ENCODE measurements at regions not wholly inside any gene's neighbourhood (a gene's known extent, or its start where the extent isn't known, plus 50 kb on each side); places are given as distances from the start of the nearest gene placed in this dataset.

DNA sequence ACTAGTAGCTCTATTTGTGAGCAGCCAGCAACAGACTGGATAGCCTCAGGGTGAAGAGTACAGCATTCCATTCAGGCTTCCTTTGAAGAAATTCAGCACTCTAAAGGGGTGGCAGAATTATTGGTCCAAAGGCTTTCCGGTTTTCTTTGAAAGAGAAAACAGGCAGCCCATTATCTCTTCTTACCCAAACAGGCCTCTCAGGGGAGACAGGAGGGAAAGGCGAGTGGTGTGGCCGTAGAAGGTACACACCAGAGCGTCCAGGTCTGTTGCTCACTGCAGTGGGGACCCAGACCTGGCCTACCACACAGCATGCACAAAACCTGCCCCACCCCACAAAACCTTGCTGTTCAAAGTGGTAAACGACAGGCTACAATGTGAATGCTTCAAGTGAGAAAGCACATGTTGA is 83.3 kb downstream of the ZNF608 start:
- DNase-seq, result no peak

DNA sequence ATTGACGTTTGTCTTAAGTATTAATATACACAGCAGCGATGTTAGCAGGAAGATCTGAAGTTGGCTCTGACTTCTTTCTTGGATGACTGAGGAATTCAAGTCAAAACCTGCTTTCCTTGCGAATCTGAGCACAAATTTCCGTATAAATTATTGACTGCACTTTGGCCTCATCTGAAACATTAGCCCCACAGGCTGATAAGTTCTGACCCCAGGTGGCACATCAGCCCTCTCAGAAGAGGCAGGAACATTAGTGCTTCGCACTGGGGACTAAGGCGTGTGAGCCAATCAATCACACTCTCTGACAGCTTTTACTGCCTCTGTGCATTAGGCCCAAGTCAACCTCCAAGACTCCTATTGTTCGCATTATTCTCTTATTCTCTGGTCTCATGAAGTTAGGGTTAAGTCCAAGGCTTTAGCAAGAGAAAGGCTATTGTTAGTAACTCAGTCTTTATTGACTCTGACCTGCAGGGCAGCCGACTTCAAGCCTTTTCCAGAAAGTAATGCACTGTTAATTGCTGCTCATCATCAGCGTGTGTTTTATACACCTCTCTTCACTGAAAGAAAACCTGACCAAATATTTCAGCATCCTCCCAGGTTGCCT is 84.2 kb downstream of the ZNF608 start:
- DNase-seq, result no peak

DNA sequence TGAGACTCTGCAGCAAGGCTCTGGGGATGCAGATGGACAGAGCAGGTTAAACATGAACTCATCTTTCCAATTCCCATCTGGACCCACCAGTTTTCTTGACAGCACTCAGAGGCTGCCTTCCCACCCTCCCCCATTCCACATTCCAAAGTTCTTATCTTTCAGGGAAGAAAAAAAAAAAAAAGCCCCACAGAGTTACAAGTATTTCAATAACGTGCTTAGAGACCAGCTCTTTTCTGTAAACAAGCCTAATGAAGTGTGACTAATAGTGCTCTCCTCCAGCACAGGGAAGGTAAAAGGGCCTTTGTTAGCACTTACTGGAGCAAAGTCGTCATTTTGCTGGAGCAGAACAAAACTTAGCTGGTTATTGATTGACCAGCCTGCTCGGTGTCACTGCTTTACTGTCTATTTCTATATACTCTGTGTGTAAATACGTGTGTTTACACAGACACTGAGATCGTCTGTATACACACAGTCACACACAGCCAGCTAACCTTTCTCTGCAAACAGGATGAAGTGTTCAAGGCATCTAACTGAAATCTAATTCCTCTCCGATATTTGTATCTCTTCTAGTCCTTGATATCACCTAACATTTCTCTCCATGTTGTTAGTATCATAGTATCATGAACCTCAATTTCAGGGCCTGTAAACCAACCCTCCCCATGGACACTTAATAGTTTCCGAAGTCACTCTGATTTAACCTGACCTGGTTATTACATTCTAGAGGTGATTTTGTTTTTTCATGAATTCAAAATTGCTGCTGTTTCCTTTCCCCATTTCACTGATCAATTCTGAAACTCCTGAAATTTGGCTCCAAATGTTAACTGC is 84.9 kb downstream of the ZNF608 start:
- no peak for DNase-seq

DNA sequence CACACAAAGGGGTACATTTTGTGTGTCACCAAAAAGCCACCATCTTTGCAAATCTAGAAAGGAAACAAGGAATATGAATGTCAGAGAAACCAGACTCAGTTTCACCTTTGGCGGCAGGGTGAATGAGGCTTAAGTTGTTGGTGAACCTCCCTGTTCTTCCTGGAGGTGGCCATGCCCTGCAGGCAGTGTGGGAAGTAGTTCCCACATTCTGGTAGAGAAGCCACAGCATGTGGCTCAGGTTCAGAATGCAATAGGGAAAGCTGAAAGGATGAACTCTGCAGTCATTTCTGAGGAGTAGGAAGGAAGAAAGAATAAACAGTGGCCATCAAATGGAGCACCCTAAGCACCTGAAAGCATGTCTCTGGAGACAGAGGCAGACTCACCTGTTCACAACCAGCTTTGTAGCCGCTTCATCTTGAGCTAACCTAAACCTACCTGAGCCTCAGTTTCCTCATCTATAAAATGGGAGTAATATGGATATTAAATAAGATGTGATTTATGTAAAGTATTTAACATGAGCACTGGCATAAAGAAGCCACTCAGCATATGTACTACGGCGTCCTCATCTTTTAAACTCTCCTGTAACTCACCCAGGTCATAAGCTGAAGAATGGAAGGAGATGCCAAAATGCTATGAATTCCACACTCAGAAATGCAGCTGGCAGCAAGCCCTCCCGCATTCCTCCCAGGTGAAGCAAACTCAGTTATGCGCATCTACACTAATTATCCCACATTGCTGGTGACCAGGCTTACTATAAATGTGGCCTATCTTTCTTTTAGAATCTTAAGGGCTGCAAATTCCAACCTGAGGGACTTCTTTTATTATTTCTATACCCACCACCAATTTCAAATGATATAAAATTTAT is 86.0 kb downstream of the ZNF608 start:
- DNase-seq, result no peak

DNA sequence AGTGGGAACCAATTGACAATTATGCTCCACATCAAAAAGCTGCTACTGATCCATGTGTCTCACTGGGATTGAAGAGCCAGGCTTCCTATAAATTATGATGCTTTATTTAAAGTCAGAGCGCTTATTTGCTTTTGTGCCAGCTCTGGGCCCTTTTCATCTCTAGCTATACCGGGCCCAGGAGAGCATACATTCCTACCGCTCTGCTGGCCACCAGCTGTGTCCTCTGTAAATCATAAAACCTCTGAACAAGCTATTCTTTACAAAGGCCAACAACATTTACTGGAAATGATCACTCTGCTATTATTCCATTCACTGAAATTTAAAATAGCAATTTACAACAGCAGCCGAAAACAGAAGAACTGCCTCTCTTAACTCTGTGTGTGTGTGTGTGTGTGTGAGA is 86.6 kb downstream of the ZNF608 start:
- no peak for DNase-seq

DNA sequence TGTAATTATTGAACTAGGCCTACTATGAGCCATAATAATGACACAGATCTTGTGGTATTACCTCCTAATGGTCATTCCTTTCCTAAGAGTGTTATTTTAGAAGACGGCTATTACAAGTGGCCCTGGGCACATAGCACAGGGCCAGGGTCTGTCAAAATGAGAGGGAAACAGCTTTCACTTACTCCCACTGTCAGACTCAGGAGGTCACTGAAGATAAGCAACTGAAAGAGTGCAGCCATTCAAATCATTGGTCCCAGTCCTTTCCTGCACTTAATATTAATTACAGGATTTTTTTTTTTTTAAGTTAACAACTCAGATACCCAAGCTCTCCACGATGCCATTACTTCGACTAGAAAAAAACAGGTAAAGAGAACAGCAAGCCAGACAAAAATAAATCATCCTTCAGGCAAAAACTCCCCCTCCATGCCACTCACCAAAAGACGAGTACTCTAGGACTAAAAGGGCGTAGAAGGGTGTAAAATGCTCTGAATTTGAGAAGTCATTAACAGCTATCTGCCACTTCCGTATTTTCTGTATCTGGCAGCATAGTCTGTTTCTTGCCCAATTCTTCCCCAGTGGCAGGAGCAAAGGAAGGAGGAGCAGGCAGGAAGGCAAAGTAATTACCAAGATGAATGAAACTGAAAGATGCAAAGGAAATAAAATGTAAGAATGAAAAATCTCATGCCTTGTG is 87.4 kb downstream of the ZNF608 start:
- no peak for DNase-seq

DNA sequence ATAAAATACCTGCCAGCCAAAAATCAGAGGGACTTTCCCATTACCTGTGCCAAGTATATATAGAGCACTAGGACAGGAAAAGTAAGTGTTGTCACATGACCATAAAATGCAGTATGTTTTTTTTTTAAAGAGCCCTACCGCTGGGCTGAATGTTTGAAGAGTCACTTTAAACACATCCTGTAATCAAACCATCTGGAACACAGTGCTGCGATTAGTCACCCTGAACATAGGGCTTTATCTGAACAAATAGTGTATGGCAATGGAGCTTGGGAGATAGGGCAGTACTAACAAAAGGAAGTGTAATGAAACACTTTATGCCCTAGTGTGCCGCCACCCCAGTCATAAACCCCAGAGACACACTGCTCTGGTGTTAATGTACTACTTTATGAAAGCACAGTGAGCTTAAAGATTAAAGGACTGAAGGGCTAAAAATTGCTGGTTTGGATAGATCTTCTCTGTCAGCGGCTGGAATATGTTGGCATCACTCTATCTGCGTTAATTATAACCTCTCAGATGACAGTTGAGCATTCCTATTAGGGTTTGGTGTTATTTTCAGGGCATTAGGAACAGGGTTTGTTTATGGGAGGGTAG is 90.4 kb downstream of the ZNF608 start:
- no peak for DNase-seq

DNA sequence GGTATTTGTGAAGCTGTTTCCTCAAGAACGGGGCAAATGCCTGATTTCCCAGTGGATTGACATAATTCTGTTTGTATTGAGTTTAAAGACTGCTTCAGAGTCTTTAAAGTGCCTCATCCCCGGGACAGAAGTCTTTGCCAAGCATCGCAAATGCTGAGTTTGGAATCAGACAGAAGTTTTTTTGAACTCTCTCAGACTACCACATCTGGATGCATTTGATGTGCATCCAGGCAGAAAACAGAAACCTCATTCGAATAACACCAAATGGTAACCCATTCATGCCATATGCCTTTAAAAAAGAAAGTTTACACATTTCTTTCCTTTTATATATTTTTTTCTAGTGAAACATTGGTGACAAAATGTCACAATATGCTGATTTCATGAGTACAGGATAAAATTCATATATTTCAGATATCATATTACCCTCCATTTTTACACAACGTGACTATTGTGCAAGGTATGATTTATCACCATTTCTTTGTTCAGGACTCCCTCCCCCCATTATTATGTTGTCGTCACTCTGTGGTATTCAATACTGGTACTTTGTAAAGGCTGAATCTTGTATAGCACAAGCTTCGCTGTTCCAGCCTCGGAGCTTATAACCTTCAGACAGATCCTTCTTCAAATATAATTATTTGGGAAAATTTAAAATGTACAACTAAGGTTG is 91.1 kb downstream of the ZNF608 start:
- peak; percentile 67 for DNase-seq

DNA sequence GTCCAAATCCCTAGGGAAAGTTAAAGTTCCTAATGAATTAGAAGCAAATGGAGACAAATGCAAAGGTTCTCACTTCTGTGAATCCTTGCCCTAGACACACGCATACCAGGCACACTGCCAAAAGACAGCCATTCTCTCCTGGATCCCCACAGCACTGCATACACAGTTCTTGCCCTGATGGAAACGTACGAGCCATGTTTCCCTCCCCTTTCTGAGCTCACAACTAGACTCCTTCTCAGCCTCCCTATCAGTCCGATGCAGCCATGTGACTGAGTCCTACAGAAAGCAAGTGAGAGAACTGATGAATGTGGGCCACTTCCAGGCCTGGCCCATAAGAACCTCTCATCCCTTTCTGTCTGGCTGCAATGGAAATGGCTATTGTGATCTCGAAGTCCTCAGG is 92.0 kb downstream of the ZNF608 start:
- DNase-seq, result no peak

DNA sequence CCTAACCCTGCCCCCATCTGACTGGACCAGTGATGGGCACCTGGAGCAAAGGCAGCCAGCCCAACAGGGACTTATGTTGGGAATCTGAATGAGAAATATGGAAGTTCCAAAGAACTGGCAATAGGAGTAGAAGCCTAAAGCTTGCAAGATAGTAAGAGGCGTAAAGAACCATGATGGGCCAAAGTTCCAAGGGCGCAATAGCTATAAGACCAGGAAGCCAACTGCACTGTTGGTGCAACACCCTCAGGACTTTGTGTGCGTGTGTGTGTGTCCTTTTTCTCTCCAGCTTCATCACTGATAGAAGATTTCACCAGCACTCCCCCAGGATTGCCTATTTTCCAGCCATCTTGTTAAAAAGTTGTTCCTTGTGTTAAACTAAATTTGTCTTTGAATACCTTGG is 92.8 kb downstream of the ZNF608 start:
- no peak for DNase-seq

DNA sequence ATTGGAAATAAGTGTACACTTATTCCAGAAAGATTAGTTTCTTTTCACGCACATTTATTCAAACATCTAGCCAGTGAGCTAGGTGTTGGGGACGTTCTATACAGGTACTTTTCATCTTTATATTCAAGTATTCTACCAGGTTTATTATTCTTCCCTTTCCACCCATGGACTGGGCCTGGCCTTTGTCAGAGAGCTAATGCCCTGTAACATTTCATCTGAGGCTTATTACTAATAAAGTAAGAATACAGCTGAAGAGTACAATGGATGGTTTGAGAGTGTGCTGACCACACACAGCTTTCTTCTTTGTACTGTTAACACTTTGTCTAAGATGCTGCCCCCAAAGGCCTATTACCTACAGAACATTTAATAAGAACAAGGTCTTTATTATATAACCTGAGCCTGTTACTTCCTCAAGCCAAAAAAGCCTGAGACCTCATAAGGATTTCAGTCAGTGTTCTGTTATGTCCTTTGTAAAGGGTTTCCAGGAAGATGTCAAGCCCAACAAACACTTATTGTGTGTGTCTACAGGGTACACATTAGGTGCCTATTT is 93.5 kb downstream of the ZNF608 start:
- DNase-seq, result no peak

DNA sequence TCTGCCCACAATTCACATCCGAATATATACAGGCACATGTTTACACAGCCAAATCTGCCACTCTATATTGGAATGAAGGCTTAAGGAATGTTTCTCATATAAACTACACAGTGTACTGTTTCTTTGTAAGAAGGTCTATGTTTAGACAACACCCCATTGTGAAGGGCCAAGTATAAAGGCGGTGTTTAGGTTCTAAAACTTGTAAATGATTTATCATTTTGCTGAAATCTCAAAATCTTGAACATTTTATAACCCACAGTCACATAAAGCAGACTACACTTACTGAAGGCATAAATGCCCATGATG is 94.0 kb downstream of the ZNF608 start:
- DNase-seq, result no peak

DNA sequence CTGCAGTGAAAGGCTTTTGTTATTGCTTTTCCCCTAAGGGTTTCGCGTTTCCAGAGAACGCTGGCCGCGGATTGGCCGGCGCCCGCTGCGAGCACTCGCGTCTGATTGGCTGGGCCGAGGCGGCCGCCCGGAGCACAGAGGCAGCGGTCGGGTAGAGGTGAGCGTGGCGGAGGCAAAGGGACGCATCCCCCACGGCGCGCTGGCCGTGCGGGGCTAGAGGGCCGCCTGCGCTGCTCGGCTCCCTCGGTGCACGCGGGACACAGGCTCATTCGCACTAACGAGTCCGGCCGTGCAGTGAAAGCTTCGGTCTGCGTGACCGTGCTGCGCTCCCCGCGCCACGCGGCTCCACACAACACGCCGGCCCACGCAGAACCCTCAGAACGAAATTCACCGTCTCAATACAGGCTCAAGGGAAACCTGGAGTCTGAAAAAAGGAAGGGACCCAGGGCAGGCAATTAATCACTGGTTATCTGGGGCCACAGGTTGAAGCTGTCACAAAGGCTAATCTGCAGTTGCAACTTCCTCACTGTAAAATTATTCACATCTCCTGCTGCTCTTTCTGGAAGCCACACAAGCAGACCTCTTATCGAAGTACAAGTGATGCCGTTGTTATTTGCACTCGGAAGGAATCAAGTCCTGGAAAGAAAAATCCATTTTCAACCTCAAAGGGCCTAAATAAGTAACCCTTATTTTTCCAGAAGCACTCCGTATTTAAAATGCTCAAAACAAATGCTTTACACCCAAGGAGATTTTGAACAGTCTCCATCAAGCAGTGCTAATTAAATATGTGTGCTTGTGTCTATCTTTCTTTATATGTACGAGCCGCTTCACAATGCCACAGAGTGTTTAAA is 94.6 kb downstream of the ZNF608 start:
- peak; percentile 90 for DNase-seq

DNA sequence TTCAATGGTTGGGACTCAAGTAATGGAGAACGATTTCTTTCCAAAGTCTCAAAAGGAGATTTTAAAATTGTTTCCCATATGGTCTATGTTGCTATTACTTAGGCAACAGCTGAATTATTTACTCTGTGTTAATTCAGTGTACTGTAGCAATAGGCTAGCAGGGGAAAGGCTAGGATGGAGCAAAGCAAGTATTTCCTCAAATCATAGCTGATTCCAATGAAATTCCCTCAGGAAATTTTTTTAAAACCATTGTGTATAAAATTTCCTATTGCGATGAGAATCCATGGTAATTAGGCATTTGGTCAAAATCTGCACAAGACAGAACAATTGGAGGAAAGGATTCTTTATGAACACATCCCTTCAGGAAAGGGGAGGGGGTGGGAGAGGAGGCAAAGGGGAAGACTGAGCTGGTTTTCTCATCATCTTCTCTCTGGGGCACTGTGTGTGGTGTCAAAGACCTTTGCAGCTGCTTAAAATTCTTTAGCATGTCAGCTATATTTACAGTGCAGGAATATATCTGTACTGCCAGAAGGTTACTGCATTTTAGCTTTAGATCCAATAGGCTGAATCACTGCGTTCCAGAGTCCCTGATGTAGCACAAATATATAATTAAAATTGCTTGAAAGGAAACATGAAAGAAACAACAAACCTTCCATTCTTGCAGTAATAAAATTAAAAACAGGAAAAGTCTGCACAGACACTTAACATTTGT is 95.3 kb downstream of the ZNF608 start:
- DNase-seq, result peak; percentile 73

DNA sequence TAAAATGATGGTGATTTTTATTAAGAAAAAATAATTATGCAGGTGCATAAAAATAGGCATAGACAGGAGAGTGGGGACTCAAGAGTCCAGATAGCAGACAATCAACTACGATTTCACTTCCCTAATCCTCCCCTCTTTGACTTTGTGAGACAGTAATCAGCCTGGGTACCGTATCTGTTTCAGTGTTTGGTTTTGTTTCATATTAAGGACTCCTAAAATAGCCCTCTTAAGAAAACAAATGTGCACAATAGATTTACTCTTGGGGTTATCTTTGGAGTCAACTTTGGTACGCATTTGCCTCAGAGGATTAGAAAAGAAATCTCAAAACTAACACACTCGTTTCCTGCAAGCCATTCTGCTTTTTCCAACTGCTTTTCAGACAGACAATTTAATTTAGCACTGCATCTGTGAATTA is 96.3 kb downstream of the ZNF608 start:
- no peak for DNase-seq

DNA sequence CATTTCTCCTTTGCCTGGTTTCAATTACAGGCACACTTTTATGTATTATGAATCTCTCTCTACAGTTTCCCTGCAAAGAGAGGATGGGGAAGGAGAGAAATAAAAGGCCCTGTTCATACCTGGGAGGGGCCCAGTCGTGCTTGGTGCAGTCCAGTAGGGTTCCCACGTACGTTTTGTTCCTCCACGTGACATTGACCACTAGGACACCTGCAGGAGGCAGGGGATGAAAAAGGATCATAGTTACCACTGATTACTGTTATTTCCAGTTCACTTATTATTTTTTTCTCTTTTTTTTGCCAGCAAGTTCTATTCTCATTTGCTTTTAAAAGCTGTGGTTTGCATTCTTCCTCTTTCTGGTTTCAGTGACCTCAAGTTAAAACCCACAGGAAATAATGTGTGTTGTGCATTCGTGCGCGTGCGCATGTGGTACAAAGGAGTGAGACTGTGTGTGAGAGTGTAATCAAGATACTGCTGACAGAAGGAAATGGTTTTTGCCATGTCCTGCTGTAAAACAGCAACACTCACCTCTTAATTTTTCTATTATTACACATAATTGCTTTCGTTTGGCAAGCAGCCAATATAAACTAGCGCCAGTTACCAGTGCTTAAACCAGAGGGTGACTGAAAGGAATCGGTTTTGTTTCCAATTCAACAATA is 96.8 kb downstream of the ZNF608 start:
- DNase-seq, result no peak

DNA sequence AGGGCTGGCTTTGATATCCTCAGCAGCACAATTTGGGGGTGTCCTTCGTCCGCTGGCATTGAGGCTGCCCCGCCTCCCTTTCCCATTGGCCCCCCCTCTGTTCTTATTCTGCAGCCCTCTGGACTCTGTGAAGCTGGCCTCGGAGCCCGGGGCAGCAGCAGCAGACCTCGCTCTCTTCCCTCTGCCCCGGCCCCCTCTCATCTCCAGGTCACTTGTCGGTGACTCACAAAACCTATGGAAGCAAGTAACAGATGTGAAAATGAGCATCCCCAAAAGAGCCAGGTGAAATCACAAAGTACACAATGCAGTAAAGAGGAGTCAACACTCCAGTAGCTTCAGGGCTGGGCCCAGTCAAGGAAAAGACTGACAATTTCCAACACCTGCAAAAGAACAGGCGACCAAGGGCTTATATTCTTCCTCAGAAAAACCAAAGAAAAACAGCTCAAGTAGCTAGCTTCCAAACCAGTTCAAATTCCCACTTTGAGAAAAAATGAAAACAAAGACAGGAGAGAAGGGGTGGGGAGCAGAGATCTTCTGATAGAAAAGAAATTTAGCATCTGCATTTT is 97.5 kb downstream of the ZNF608 start:
- no peak for DNase-seq

DNA sequence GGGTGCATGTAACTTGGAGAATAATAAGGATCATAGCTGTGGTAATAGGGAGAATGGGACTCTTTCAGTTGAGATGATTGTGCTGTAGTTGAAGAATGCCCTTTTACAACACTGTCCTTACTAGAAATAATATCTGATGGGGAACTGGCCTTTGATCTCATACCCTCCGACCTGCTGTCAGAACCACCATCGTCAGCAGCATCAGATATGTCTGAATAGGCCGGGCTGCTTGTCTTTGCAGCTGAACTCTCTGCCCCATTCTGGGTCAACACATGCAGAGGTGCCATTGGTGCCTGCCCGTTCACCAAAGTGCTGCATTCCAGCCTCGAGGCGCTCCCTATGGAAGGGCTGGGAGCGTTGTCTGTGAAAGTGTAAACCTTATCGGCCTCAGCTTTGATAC is 99.1 kb downstream of the ZNF608 start:
- no peak for DNase-seq

DNA sequence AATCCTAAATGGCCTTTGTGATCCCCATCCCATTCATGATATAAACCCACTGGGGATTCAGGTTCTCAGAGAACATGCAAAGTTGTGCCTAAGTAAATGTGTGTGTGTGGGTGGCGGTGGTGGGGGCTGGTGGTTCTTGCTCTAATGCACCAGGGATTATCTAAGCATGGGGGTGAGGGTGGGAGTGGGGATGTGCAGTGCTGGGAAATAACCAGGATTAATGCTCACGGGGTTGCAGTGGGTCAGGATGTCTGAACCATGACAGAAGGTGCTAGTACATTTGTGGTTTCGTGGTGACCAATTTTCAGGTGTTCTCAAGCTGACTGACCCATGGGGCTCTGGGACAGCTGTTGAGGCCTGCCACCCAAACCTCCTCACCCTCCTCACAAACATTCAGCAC is 101.0 kb downstream of the ZNF608 start:
- no peak for DNase-seq

Data from right forelimb (tissue), 1 donor.